Pancreas (tissue), 10 donors: ENCODE measurements at regions not wholly inside any gene's neighbourhood (a gene's known extent, or its start where the extent isn't known, plus 50 kb on each side); places are given as distances from the start of the nearest gene placed in this dataset.
"Not testable (repeated sequence)": the region's sequence is repeated elsewhere in the genome, so short reads cannot be mapped to it uniquely, and the experiment has no call there.

Experiments
- ATAC-seq, 4 donors: fragments of 200-7000 bp; cut with Tn5 transposase; one replicate each; pipeline versions ENCODE4 v1.8.0 to v1.9.1; 2020; ENCODE audit warnings: mild to moderate bottlenecking in 4 of 4, moderate library complexity in 4 of 4
- DNase-seq, 6 donors: peaks; one replicate each; pipeline ENCODE4 v3.0.0-alpha.2; 2020
- FAIRE-seq: peaks from 2 replicates; lab custom pipeline; 2012; peaks lifted over from hg19 to GRCh38; lab: Jason Lieb, UNC
- H3K27ac ChIP-seq, 4 donors: fragments of 200-600 bp; sonication (generic); 1 replicate in 3 of 4; 2 replicates in 1 of 4; pipeline versions ENCODE4 v1.5.0 to v1.8.0; 2020
- H3K27me3 ChIP-seq, 4 donors: fragments of 200-600 bp; one replicate each; pipeline ENCODE4 v1.8.0; 2021
- H3K36me3 ChIP-seq, 3 donors: fragments of 200-600 bp; sonication (generic) in 1 of 3; one replicate each; pipeline versions ENCODE4 v1.5.0 to v1.8.0; 2020 to 2021
- H3K4me1 ChIP-seq, 3 donors: fragments of 200-600 bp; one replicate each; pipeline ENCODE4 v1.8.0; 2021
- H3K4me3 ChIP-seq, 4 donors: fragments of 200-600 bp; sonication (generic) in 2 of 4; one replicate each; pipeline versions ENCODE4 v1.5.0 to v1.8.0; 2020 to 2021
- H3K9me3 ChIP-seq, 4 donors: fragments of 200-600 bp; one replicate each; pipeline ENCODE4 v1.8.0; 2021
- WGBS, 2 donors: extraction: QIAGEN DNeasy Blood & Tissue Kit; methylation state at CpG; one replicate each; pipeline ENCODE4 v1.1.7; 2013; 5-methylcytosine and 5-hydroxymethylcytosine counted together
- intact Hi-C, 3 donors: fragments of 100-400 bp; cut with DNase I; formaldehyde crosslinking; loops; one replicate each; pipeline versions ENCODE4 v1.11.1 to v1.14.2; 2022
- TF ChIP-seq, protein P1 (sequence below), 4 donors: fragments of 200-600 bp; sonication (generic) in 3 of 4; IDR thresholded peaks; one replicate each; pipeline versions ENCODE4 v1.5.0 to v1.8.0; 2021; ENCODE audit warnings: antibody characterized with exemption in 4 of 4
- donor health status: healthy with polysubstance abuse.
- donor health status: DM: no; HTN: no; CAD: no; lungs with moderate emphysema.
- donor health status: DM: no; HTN: no; CAD: no.
- donor health status: control.
- donor health status: control.
- donor health status: Bipolar disorder and iron deficiency.
- donor health status: DM: yes; HTN: yes; CAD: no.
- donor health status: DM: no; HTN: no; CAD: no.
- donor health status: DM: no; HTN: no; CAD: no.
- donor health status: DM: yes; HTN: yes; CAD: no.

DNA sequence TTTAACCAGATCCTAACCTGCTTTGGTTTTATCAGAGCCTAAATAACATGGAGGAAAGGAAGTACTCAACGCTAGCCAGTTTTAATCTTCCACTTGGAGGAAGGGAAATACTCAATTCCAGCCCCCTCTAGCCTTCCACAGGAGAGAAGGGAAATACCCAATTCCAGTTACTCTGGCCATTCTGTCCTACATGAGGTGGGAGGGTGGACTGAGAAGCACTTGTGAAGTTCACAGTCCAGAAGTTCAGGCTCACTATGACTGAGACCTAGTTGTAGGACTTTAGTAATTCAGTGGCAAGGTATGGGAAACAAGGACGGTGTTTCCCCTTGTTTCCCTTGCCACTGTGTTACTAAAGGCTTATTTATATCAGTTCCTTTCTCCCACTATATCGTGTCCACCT, 672.0 kb downstream of the RFPL4B start:
- Histone ChIP-seq H3K4me3 (no peak overlapping the region), H3K27me3 (no peaks in the 10 kb centered on the region), H3K4me1 (no peaks in the 10 kb centered on the region), H3K27ac (peak overlapping the region in 2 of 4 donors; percentile 6 to 42), H3K9me3 (no peaks in the 10 kb centered on the region), H3K36me3 (no peaks in the 10 kb centered on the region)
- no peak for DNase-seq
- WGBS, 2 donors, result 83 to 90% methylated on average over 3 of the region's 3 CpGs
- peak in 1 of 4 donors; percentile 20 for ATAC-seq
- intact Hi-C loops, result no loop called here
- FAIRE-seq, result no peak
- TF ChIP-seq, protein P1, sequence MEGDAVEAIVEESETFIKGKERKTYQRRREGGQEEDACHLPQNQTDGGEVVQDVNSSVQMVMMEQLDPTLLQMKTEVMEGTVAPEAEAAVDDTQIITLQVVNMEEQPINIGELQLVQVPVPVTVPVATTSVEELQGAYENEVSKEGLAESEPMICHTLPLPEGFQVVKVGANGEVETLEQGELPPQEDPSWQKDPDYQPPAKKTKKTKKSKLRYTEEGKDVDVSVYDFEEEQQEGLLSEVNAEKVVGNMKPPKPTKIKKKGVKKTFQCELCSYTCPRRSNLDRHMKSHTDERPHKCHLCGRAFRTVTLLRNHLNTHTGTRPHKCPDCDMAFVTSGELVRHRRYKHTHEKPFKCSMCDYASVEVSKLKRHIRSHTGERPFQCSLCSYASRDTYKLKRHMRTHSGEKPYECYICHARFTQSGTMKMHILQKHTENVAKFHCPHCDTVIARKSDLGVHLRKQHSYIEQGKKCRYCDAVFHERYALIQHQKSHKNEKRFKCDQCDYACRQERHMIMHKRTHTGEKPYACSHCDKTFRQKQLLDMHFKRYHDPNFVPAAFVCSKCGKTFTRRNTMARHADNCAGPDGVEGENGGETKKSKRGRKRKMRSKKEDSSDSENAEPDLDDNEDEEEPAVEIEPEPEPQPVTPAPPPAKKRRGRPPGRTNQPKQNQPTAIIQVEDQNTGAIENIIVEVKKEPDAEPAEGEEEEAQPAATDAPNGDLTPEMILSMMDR (IDR thresholded peaks at IDR 0.05), result no peak

DNA sequence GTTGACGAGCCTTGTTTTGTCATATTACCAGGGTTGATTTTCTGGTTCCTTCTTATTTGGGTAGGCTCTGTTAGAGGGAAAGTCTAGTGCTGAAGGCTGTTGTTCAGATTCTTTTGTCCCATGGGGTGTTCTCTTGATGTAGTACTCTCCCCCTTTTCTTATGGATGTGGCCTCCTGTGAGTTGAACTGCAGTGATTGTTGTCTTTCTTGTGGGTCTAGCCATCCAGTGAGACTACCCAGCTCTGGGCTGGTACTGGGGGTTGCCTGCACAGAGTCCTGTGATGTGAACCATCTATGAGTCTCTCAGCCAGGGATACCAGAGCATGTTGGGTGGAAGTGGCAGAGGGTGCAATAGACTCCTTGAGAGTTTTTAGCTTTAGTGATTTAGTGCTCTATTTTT, 680.6 kb downstream of the RFPL4B start:
- TF ChIP-seq, protein P1 (IDR thresholded peaks at IDR 0.05), result no peak
- 75 to 77% methylated on average over 1 of the region's 1 CpG for WGBS, 2 donors
- Histone ChIP-seq H3K9me3 (no peaks in the 10 kb centered on the region), H3K27ac (no peak overlapping the region), H3K27me3 (no peaks in the 10 kb centered on the region), H3K4me3 (no peak overlapping the region), H3K4me1 (no peaks in the 10 kb centered on the region), H3K36me3 (no peaks in the 10 kb centered on the region)
- ATAC-seq (no peak), FAIRE-seq (no peak), DNase-seq (no peak)
- intact Hi-C loops, result no loop called here

DNA sequence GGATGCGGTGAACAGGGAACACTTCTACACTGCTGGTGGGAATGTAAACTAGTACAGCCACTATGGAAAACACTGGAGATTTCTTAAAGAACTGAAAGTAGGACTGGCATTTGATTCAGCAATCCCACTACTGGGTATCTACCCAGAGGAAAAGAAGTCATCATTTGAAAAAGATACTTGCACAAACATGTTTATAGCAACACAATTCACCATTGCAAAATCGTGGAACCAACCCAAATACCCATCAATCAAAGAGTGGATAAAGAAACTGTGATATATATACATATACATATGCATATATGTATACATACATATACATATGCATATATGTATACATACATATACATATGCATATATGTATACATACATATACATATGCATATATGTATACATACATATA, 682.0 kb downstream of the RFPL4B start:
- intact Hi-C loops, DNase-seq, H3K4me1 ChIP-seq, H3K4me3 ChIP-seq, H3K27ac ChIP-seq, H3K9me3 ChIP-seq, ATAC-seq, FAIRE-seq, H3K27me3 ChIP-seq, H3K36me3 ChIP-seq: not testable (repeated sequence)
- WGBS, 2 donors, result 68 to 80% methylated on average over 2 of the region's 2 CpGs

DNA sequence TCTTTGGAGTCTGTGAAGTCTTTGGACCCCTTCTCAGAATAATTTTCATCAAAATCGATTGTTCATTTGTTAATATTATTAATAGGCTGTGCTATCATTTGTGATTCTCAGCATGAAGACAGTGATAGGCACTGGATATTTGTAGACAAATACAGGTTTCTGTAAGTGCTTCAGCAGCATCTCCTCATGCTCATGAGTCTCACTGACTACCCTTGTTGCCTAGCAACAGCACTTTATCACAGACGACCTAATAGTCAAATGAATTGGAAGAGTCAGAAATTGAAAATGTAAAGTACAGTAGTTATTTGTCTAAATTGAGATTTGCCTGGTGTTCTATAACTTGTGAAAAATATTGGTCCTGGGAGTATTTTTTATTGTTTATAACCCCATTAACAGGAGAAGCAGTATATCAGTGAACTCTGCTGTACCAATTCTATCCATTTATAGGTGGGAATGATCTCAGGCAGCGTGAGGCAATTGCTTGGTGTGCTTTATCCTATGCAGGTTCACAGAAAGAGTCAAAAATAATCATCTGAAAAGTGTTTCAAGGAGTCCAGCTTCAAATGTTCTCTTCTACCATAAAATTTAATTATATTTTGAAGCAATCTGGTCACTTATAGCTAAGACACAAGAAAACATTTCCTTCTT, 684.6 kb downstream of the RFPL4B start:
- TF ChIP-seq, protein P1 (IDR thresholded peaks at IDR 0.05), result no peak
- H3K9me3 ChIP-seq, result no peaks in the 10 kb centered on the region
- no peaks in the 10 kb centered on the region for H3K36me3 ChIP-seq
- H3K27ac ChIP-seq, result no peak overlapping the region
- WGBS, 2 donors, result 23 to 37% methylated on average over 3 of the region's 3 CpGs
- ATAC-seq (no peak), DNase-seq (no peak), FAIRE-seq (no peak)
- H3K4me3 ChIP-seq, result no peak overlapping the region
- H3K27me3 ChIP-seq, result peaks cover 0 to 4% (median 0%) of the 10 kb centered on the region in 4 donors
- no peaks in the 10 kb centered on the region for H3K4me1 ChIP-seq
- intact Hi-C loops, result no loop called here

DNA sequence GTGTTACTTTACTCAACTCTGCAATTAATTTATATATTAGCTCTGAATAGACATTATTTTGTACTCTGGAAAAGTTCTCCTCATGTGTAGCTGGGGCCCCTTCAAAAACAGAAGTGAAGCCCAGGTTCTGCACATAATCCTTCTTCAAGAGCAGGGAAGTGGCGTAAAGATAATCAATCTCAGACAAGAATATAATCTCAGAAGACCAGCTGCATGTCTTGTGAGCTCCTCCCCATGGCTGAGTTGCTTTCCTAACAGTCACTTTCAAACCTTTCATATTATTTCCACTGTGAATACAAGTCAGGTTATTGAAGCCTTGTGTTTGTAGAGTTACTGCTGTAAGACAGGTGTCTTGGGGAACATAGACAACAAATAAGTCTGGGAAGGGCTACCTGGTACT, 691.9 kb downstream of the RFPL4B start:
- intact Hi-C loops, result no loop called here
- WGBS, 2 donors, result 77 to 88% methylated on average over 1 of the region's 1 CpG
- TF ChIP-seq, protein P1 (IDR thresholded peaks at IDR 0.05), result no peak
- Histone ChIP-seq H3K4me3 (no peak overlapping the region), H3K27ac (no peak overlapping the region), H3K9me3 (no peaks in the 10 kb centered on the region), H3K36me3 (no peaks in the 10 kb centered on the region), H3K27me3 (no peaks in the 10 kb centered on the region), H3K4me1 (no peaks in the 10 kb centered on the region)
- ATAC-seq (no peak), FAIRE-seq (no peak), DNase-seq (no peak)
